OCI-LY7 (cell line): ENCODE measurements at regions not wholly inside any gene's neighbourhood (a gene's known extent, or its start where the extent isn't known, plus 50 kb on each side); places are given as distances from the start of the nearest gene placed in this dataset.
A peak's percentile ranks its signal among the peaks of the same experiment; 100 is the strongest.

Experiments used
- BruUV-seq: library from RNA; stranded (reverse); fragments of 400-500 nt; replicated peaks from 2 replicates; lab custom pipeline; 2021; lab: Mats Ljungman, UMichigan
- CTCF ChIA-PET: fragments of 300-600 bp; sonication (Branson Sonifier 250); formaldehyde crosslinking; loops from one replicate; lab custom pipeline; 2022; ENCODE audit warnings: antibody characterized with exemption; ENCODE audit not compliant: unreplicated experiment; lab: Charles Lee
- POLR2A ChIA-PET: fragments of 300-600 bp; sonication (Branson Sonifier 250); formaldehyde crosslinking; loops from one replicate; lab custom pipeline; 2022; ENCODE audit warnings: antibody characterized with exemption; lab: Charles Lee
- DNase-seq: peaks from one replicate; pipeline ENCODE4 v3.0.0-alpha.2; 2015; ENCODE audit warnings: low spot score
- H2AFZ ChIP-seq: fragments of 200-600 bp; sonication (generic), shearing (Covaris generic); 2 replicates; pipeline ENCODE4 v1.6.1; 2014; ENCODE audit warnings: mild to moderate bottlenecking, antibody characterized with exemption, low read length, moderate library complexity
- H3K27ac ChIP-seq: fragments of 200-600 bp; sonication (generic); 2 replicates; pipeline ENCODE4 v1.5.1; 2014; ENCODE audit warnings: mixed run types, low read depth, mild to moderate bottlenecking, moderate library complexity, low read length, inconsistent platforms; ENCODE audit not compliant: poor library complexity, severe bottlenecking
- H3K36me3 ChIP-seq: fragments of 200-600 bp; sonication (generic); 2 replicates; pipeline ENCODE4 v1.6.1; 2014; ENCODE audit warnings: mild to moderate bottlenecking, antibody characterized with exemption, low read length, moderate library complexity, mixed read lengths; ENCODE audit not compliant: insufficient read depth
- H3K4me1 ChIP-seq: fragments of 200-600 bp; sonication (generic); 2 replicates; pipeline ENCODE4 v1.5.1; 2014; ENCODE audit warnings: mild to moderate bottlenecking, low read length; ENCODE audit not compliant: insufficient read depth, poor library complexity, severe bottlenecking
- H3K4me2 ChIP-seq: fragments of 200-600 bp; sonication (generic); 2 replicates; pipeline ENCODE4 v1.6.1; 2014; ENCODE audit warnings: mild to moderate bottlenecking, low read length
- H3K4me3 ChIP-seq: fragments of 200-600 bp; sonication (generic); 2 replicates; pipeline ENCODE4 v1.5.1; 2014; ENCODE audit warnings: mild to moderate bottlenecking, low read depth, low read length; ENCODE audit not compliant: poor library complexity, severe bottlenecking
- H3K79me2 ChIP-seq: fragments of 200-600 bp; sonication (generic); 2 replicates; pipeline ENCODE4 v1.6.1; 2016; ENCODE audit warnings: low read depth, mild to moderate bottlenecking, low read length, moderate library complexity, mixed read lengths; ENCODE audit not compliant: insufficient read depth
- H3K9me2 ChIP-seq: fragments of 200-600 bp; sonication (generic); 2 replicates; pipeline ENCODE4 v1.6.1; 2016; ENCODE audit warnings: mild to moderate bottlenecking, low read length, mixed read lengths; ENCODE audit not compliant: insufficient read depth
- H3K9me3 ChIP-seq: fragments of 200-600 bp; sonication (generic); 2 replicates; pipeline ENCODE4 v1.6.1; 2014; ENCODE audit warnings: mild to moderate bottlenecking, mixed run types, low read length, mixed read lengths
- H4K20me1 ChIP-seq: fragments of 200-600 bp; sonication (generic); 2 replicates; pipeline ENCODE4 v1.6.1; 2014; ENCODE audit warnings: mild to moderate bottlenecking, antibody characterized with exemption, low read length, moderate library complexity, mixed read lengths; ENCODE audit not compliant: insufficient read depth
- CTCF ChIP-seq: fragments of 200-600 bp; sonication (generic); conservative IDR thresholded peaks from 2 replicates; pipeline ENCODE4 v1.5.1; 2014; ENCODE audit warnings: mild to moderate bottlenecking, antibody characterized with exemption, low read length, moderate library complexity, mixed read lengths
- EZH2phosphoT487 ChIP-seq: fragments of 200-600 bp; sonication (generic); IDR thresholded peaks from 2 replicates; pipeline ENCODE4 v1.6.1; 2018; ENCODE audit warnings: low read depth, borderline replicate concordance, mild to moderate bottlenecking, mixed run types, antibody characterized with exemption, low read length, moderate library complexity, mixed read lengths
- intact Hi-C: fragments of 100-400 bp; cut with micrococcal nuclease; formaldehyde crosslinking; loops from one replicate; pipeline ENCODE4 v1.10.0; 2022; ENCODE audit not compliant: unreplicated experiment

GRCh38 chr4:136867465-136867864, 664.8 kb downstream of the PCDH18 start:
- Histone ChIP-seq H4K20me1 (no peaks in the 10 kb centered on the region; the same call in 1 of the 2 replicates), H3K79me2 (no peaks in the 10 kb centered on the region), H3K4me2 (no peak overlapping the region), H3K4me1 (no peaks in the 10 kb centered on the region), H3K9me3 (no peaks in the 10 kb centered on the region), H3K4me3 (no peak overlapping the region), H3K27ac (no peak overlapping the region), H3K36me3 (no peaks in the 10 kb centered on the region), H3K9me2 (no peaks in the 10 kb centered on the region), H2AFZ (no peak overlapping the region)
- ChIA-PET POLR2A (no interaction called here), CTCF (no interaction called here)
- TF ChIP-seq EZH2phosphoT487, result no peak
- no peak for TF ChIP-seq CTCF
- BruUV-seq, result no TSS peak
- intact Hi-C loops, result no loop called here
- DNase-seq, result no peak

GRCh38 chr4:136865526-136865925, 666.8 kb downstream of the PCDH18 start:
- no peaks in the 10 kb centered on the region for H3K4me1 ChIP-seq
- no peaks in the 10 kb centered on the region for H3K9me2 ChIP-seq
- CTCF ChIA-PET, result no interaction called here
- no peak overlapping the region for H2AFZ ChIP-seq
- no peaks in the 10 kb centered on the region; the same call in 1 of the 2 replicates for H4K20me1 ChIP-seq
- H3K9me3 ChIP-seq, result no peaks in the 10 kb centered on the region
- H3K27ac ChIP-seq, result no peak overlapping the region
- intact Hi-C loops, result no loop called here
- POLR2A ChIA-PET, result no interaction called here
- no TSS peak for BruUV-seq
- no peak for DNase-seq
- no peak overlapping the region for H3K4me2 ChIP-seq
- H3K4me3 ChIP-seq, result no peak overlapping the region
- no peaks in the 10 kb centered on the region for H3K79me2 ChIP-seq
- TF ChIP-seq CTCF (no peak), EZH2phosphoT487 (no peak)
- no peaks in the 10 kb centered on the region for H3K36me3 ChIP-seq

DNA sequence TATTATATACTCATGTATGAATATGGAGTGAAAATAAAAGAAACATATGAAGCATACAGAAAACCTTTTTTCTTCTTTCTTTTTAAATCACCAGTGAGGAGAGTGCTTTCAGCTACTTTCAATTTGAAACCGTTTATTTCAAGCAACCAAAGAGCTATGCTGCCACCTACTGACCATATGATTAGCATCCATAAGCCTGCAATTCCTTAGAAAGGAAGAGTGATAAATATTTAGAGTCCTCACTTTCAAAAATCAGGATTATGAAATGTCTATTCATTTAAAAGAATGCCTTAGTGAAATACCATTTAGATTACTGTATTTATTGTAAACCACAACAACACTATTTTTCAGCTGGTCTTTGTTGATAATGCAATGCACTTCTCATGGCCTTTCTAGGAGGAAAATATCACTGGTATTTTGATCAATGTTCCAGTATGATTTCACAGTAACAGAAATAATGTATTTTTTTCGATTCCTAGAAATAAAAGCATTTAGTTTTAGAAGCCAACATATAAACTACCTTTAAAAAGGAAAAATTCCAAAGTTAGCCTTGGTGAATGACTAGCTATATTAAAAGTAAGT, 667.6 kb downstream of the PCDH18 start:
- ChIA-PET POLR2A (no interaction called here), CTCF (no interaction called here)
- intact Hi-C loops, result loop anchor here (5.0 kb wide), 1 partner anchor 1492 kb away; no protein-coding TSS in a partner anchor

More for the DNA sequence above, 667.6 kb downstream of the PCDH18 start:
- Histone ChIP-seq H4K20me1 (no peaks in the 10 kb centered on the region; the same call in 1 of the 2 replicates), H2AFZ (no peak overlapping the region), H3K36me3 (no peaks in the 10 kb centered on the region), H3K27ac (no peak overlapping the region), H3K9me2 (no peaks in the 10 kb centered on the region), H3K4me1 (no peaks in the 10 kb centered on the region), H3K79me2 (no peaks in the 10 kb centered on the region), H3K9me3 (no peaks in the 10 kb centered on the region), H3K4me2 (no peak overlapping the region), H3K4me3 (no peak overlapping the region)
- BruUV-seq, result no TSS peak
- TF ChIP-seq EZH2phosphoT487, result no peak
- peak; percentile 93 for TF ChIP-seq CTCF
- peak; percentile 64 for DNase-seq
